ENCODE measurements at regions not wholly inside any gene's neighbourhood (a gene's known extent, or its start where the extent isn't known, plus 50 kb on each side); places are given as distances from the start of the nearest gene placed in this dataset.
"Not testable (repeated sequence)": the region's sequence is repeated elsewhere in the genome, so short reads cannot be mapped to it uniquely, and the experiment has no call there.

DNA sequence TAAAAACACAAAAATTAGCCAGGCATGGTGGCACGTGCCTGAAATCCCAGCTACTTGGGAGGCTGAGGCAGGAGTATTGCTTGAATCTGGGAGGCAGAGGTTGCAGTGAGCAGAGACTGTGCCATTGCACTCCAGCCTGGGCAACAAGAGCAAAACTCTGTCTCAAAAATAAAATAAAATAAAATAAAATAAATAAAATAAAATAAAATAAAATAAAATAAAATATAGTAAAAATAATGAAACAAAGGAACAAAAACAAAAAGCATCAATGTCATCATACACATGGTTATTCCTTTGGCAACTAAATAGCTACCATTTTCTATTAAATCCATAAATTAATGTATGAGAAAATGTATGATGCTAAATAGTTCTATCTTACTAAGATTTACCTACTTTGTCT lies 1123.9 kb downstream of the MRPL39 start:
- not testable (repeated sequence) for TF ChIP-seq CTCF, POLR2A, EP300 (IDR thresholded peaks at IDR 0.05)
